Aorta (tissue), 5 donors: ENCODE measurements at regions not wholly inside any gene's neighbourhood (a gene's known extent, or its start where the extent isn't known, plus 50 kb on each side); places are given as distances from the start of the nearest gene placed in this dataset.
A peak's percentile ranks its signal among the peaks of the same experiment; 100 is the strongest.
"Not testable (repeated sequence)": the region's sequence is repeated elsewhere in the genome, so short reads cannot be mapped to it uniquely, and the experiment has no call there.

Source experiments
- ATAC-seq: fragments of 200-7000 bp; cut with Tn5 transposase; one replicate; pipeline ENCODE4 v1.9.1; 2022; ENCODE audit warnings: moderate library complexity; ENCODE audit not compliant: low FRiP score
- DNase-seq, 2 donors: peaks; one replicate each; pipeline ENCODE4 v3.0.0-alpha.2; 2020
- H3K27ac ChIP-seq, 2 donors: one replicate each; pipeline ENCODE4 v1.5.1; 2013; ENCODE audit warnings: low read length in 2 of 2, mild to moderate bottlenecking in 2 of 2, moderate library complexity in 2 of 2, control low read depth in 1 of 2, inconsistent platforms in 1 of 2, low read depth in 1 of 2
- H3K27me3 ChIP-seq, 2 donors: one replicate each; pipeline ENCODE4 v1.6.1; 2013; ENCODE audit warnings: control low read depth in 1 of 2, low read length in 1 of 2, mild to moderate bottlenecking in 1 of 2, moderate library complexity in 1 of 2; ENCODE audit not compliant: insufficient read depth in 2 of 2, control insufficient read depth in 1 of 2
- H3K36me3 ChIP-seq, 2 donors: one replicate each; pipeline ENCODE4 v1.6.1; 2013; ENCODE audit warnings: control low read depth in 1 of 2, low read length in 1 of 2, mild to moderate bottlenecking in 1 of 2; ENCODE audit not compliant: insufficient read depth in 2 of 2, control insufficient read depth in 1 of 2
- H3K4me1 ChIP-seq, 2 donors: one replicate each; pipeline ENCODE4 v1.6.1; 2013; ENCODE audit warnings: low read length in 2 of 2, control low read depth in 1 of 2, mild to moderate bottlenecking in 1 of 2, moderate library complexity in 1 of 2; ENCODE audit not compliant: insufficient read depth in 2 of 2, control insufficient read depth in 1 of 2
- H3K4me3 ChIP-seq, 2 donors: one replicate each; pipeline ENCODE4 v1.5.1; 2013; ENCODE audit warnings: low read length in 2 of 2, control low read depth in 1 of 2, mild to moderate bottlenecking in 1 of 2
- H3K9me3 ChIP-seq: one replicate; pipeline ENCODE4 v1.6.1; 2013; ENCODE audit warnings: mild to moderate bottlenecking, low read length; ENCODE audit not compliant: control insufficient read depth
- WGBS, 2 donors: extraction: QIAGEN DNeasy Blood & Tissue Kit; methylation state at CpG; one replicate each; pipeline ENCODE4 v1.1.7; 2013; 5-methylcytosine and 5-hydroxymethylcytosine counted together
- intact Hi-C, 2 donors: fragments of 100-400 bp; cut with DNase I; formaldehyde crosslinking; loops; one replicate each; pipeline versions ENCODE4 v1.14.2 to v1.15.0; 2022
- donor health status: healthy with polysubstance abuse.
- donor health status: Bipolar disorder and iron deficiency.
- donor health status: DM: no; HTN: no; CAD: no.
- donor health status: DM: no; HTN: no; CAD: no.
- donor health status: DM: yes; HTN: yes; CAD: no.

GRCh38 chr21:6499128-6499826 lies 4022.1 kb upstream of the TPTE start:
- H3K27ac ChIP-seq, H3K4me1 ChIP-seq, H3K36me3 ChIP-seq, H3K9me3 ChIP-seq, H3K27me3 ChIP-seq, H3K4me3 ChIP-seq, intact Hi-C loops: not testable (repeated sequence)
- WGBS, 2 donors = 1 to 17% methylated on average over 11 to 28 of the region's 66 CpGs
- DNase-seq = peak in 1 of 2 donors; percentile 91
- ATAC-seq = peak; percentile 100

GRCh38 chr21:6499866-6500265 lies 4021.5 kb upstream of the TPTE start:
- DNase-seq, H3K27ac ChIP-seq, H3K4me3 ChIP-seq, H3K36me3 ChIP-seq, H3K9me3 ChIP-seq, H3K27me3 ChIP-seq, H3K4me1 ChIP-seq, intact Hi-C loops: not testable (repeated sequence)
- WGBS, 2 donors = no CpG with 5 or more reads among the region's 16 CpGs
- ATAC-seq = peak; percentile 33

GRCh38 chr21:6500681-6501080 lies 4020.7 kb upstream of the TPTE start:
- intact Hi-C loops, H3K27me3 ChIP-seq, ATAC-seq, DNase-seq, H3K4me1 ChIP-seq, H3K27ac ChIP-seq, H3K36me3 ChIP-seq, H3K9me3 ChIP-seq, H3K4me3 ChIP-seq: not testable (repeated sequence)
- WGBS, 2 donors = no CpG with 5 or more reads among the region's 7 CpGs

GRCh38 chr21:6506167-6506894 lies 4015.1 kb upstream of the TPTE start:
- not testable (repeated sequence) for H3K27ac ChIP-seq, H3K4me3 ChIP-seq
- 88 to 90% methylated on average over 5 to 6 of the region's 10 CpGs for WGBS, 2 donors

GRCh38 chr21:6507632-6508031 lies 4013.8 kb upstream of the TPTE start:
- H3K27me3 ChIP-seq, H3K9me3 ChIP-seq, DNase-seq, H3K4me1 ChIP-seq, H3K27ac ChIP-seq, intact Hi-C loops, H3K36me3 ChIP-seq, ATAC-seq, H3K4me3 ChIP-seq: not testable (repeated sequence)
- WGBS, 2 donors = no CpG with 5 or more reads among the region's 4 CpGs

More at GRCh38 chr21:6506167-6506894, 4015.1 kb upstream of the TPTE start:
- H3K4me1 ChIP-seq, ATAC-seq, DNase-seq, intact Hi-C loops, H3K9me3 ChIP-seq, H3K27me3 ChIP-seq, H3K36me3 ChIP-seq: not testable (repeated sequence)

- WGBS, 2 donors = no CpG with 5 or more reads among the region's 7 CpGs
- DNase-seq, H3K4me3 ChIP-seq, intact Hi-C loops, H3K36me3 ChIP-seq, H3K9me3 ChIP-seq, H3K4me1 ChIP-seq, H3K27ac ChIP-seq, H3K27me3 ChIP-seq, ATAC-seq: not testable (repeated sequence)
These were observed 3999.6 kb upstream of the TPTE start for GRCh38 chr21:6521777-6522176.

GRCh38 chr21:6526213-6526612 lies 3995.2 kb upstream of the TPTE start:
- no CpG with 5 or more reads among the region's 10 CpGs for WGBS, 2 donors
- H3K27me3 ChIP-seq, H3K9me3 ChIP-seq, H3K27ac ChIP-seq, H3K4me3 ChIP-seq, ATAC-seq, DNase-seq, H3K36me3 ChIP-seq, H3K4me1 ChIP-seq, intact Hi-C loops: not testable (repeated sequence)

GRCh38 chr21:6530655-6531054 lies 3990.7 kb upstream of the TPTE start:
- H3K9me3 ChIP-seq, H3K4me1 ChIP-seq, intact Hi-C loops, DNase-seq, H3K27me3 ChIP-seq, H3K36me3 ChIP-seq, H3K27ac ChIP-seq, ATAC-seq, H3K4me3 ChIP-seq: not testable (repeated sequence)
- 0% methylated on average over 2 of the region's 8 CpGs; no CpG with 5 or more reads in 1 of the 2 donors for WGBS, 2 donors

- H3K4me3 ChIP-seq, DNase-seq, H3K27ac ChIP-seq, H3K9me3 ChIP-seq, H3K27me3 ChIP-seq, H3K36me3 ChIP-seq, ATAC-seq, H3K4me1 ChIP-seq, intact Hi-C loops: not testable (repeated sequence)
- WGBS, 2 donors = 28% methylated on average over 4 of the region's 25 CpGs; no CpG with 5 or more reads in 1 of the 2 donors
These were observed 3988.1 kb upstream of the TPTE start for GRCh38 chr21:6533261-6533660.
